Activated T-helper 2 cell treated with anti-CD3 and anti-CD28 coated beads, Interferon-gamma antibody, Interleukin-2, Interleukin-4, amounts not matched to agents 10 μg/mL and 5 μg/mL and 100 μg/mL, durations not matched to agents 14 hours and 24 hours and 36 hours (primary cell): ENCODE measurements at regions not wholly inside any gene's neighbourhood (a gene's known extent, or its start where the extent isn't known, plus 50 kb on each side); places are given as distances from the start of the nearest gene placed in this dataset.
A peak's percentile ranks its signal among the peaks of the same experiment; 100 is the strongest.
"Not testable (repeated sequence)": the region's sequence is repeated elsewhere in the genome, so short reads cannot be mapped to it uniquely, and the experiment has no call there.

Source experiments
- DNase-seq: peaks from one replicate; pipeline ENCODE4 v3.0.0; 2021; ENCODE audit warnings: low spot score
- H3K27ac Mint-ChIP-seq: one replicate; pipeline ENCODE4 v1.8.0; 2021; ENCODE audit warnings: mixed read lengths
- H3K27me3 Mint-ChIP-seq: one replicate; pipeline ENCODE4 v1.8.0; 2021; ENCODE audit warnings: low read depth, mixed read lengths
- H3K36me3 Mint-ChIP-seq: one replicate; pipeline ENCODE4 v1.8.0; 2021; ENCODE audit warnings: low read depth, mixed read lengths
- H3K4me1 Mint-ChIP-seq: one replicate; pipeline ENCODE4 v1.8.0; 2021; ENCODE audit warnings: low read depth, mixed read lengths
- H3K4me3 Mint-ChIP-seq: one replicate; pipeline ENCODE4 v1.8.0; 2021; ENCODE audit warnings: low read depth, mild to moderate bottlenecking, moderate library complexity, mixed read lengths
- H3K9me3 Mint-ChIP-seq: one replicate; pipeline ENCODE4 v1.8.0; 2021; ENCODE audit warnings: mixed read lengths
- intact Hi-C: fragments of 100-400 bp; cut with micrococcal nuclease; formaldehyde crosslinking; loops from one replicate; pipeline ENCODE4 v1.15.1; 2023

DNA sequence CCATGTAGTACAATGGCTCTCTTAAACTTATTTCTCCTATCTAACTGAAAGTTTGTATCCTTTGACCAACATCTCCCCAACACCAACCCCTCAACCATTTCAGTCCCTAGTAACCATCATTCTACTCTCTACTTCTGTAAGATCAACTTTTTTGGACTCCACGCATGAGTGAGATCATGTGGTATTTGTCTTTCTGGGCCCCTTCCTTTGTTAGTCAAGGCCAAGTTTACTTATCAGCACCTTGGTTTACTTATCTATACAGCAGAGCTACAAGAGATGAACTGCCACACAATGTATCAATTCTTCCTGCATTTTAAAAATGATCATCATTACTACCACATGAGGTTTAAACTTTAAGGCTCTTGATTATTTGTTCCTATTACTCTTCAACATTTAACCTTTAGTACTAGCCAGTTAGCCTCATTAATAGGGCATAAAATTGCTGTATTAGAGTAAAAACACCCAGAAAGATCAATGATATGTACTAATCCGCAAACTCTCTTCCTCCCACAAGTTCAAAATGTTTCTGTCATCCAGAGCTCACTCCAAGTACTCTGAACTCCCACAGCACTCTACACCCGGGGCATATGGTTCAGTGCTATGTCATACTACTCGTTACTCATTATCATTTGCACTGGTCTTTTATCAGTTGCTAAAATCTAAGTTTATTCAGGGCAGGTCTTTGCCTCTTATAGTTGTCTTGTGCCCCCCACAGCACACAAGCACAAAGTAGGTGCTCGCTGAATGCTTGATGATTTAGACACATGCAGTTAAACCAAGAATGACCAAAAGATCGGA, 145.7 kb upstream of the ADAMTS3 start:
- Mint-ChIP-seq H3K9me3 (no peaks in the 10 kb centered on the region), H3K4me3 (no peak overlapping the region), H3K27ac (no peak overlapping the region), H3K4me1 (no peaks in the 10 kb centered on the region), H3K27me3 (no peaks in the 10 kb centered on the region), H3K36me3 (no peaks in the 10 kb centered on the region)
- no peak for DNase-seq
- intact Hi-C loops, result no loop called here

DNA sequence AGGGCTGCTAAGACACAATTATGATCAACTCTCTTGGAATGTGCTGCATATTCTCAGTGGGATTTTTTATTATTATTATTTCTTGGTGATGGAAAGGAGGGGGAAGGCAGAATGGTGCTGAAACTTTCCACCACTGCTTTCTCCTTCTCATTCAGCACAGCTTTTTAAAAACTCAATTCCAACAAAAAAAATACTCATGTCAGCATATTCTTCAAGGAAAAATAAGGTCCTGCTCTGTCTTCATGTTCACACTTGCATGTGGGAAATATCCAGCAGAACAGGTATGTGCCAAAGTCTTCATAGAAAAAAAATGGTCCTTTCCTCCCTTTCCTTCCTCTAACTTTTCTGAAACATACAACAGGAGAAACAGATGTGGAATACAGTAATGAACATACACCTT, 144.0 kb upstream of the ADAMTS3 start:
- H3K36me3 Mint-ChIP-seq, result no peaks in the 10 kb centered on the region

DNA sequence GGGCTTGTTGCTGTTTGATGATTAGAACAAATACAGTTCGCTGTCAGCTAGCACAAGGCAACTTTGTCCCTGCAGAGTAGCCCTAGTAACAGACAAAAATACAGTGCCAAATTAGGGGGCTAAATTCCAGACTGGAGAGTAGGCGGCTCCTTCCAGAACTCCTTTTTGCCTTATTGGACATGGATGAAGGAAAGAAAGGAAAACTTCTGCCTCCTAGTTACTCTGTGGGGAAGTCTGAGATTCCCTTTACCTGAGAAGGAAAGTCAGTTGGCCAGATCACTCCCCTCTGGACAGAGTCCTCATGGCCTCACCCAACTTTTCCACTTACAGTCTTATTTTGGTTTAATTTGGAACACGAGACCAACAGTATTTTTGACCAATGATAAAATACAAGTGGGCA, 140.5 kb upstream of the ADAMTS3 start:
- intact Hi-C loops, result no loop called here
- peaks cover 3% of the 10 kb centered on the region for H3K27me3 Mint-ChIP-seq
- no peak overlapping the region for H3K4me3 Mint-ChIP-seq
- no peaks in the 10 kb centered on the region for H3K4me1 Mint-ChIP-seq
- no peak for DNase-seq
- no peaks in the 10 kb centered on the region for H3K36me3 Mint-ChIP-seq
- no peaks in the 10 kb centered on the region for H3K9me3 Mint-ChIP-seq
- H3K27ac Mint-ChIP-seq, result no peak overlapping the region

More for the DNA sequence above, 144.0 kb upstream of the ADAMTS3 start:
- no peak overlapping the region for H3K27ac Mint-ChIP-seq
- DNase-seq, result no peak
- no peaks in the 10 kb centered on the region for H3K27me3 Mint-ChIP-seq
- H3K4me3 Mint-ChIP-seq, result no peak overlapping the region
- intact Hi-C loops, result no loop called here
- H3K9me3 Mint-ChIP-seq, result no peaks in the 10 kb centered on the region
- H3K4me1 Mint-ChIP-seq, result no peaks in the 10 kb centered on the region

DNA sequence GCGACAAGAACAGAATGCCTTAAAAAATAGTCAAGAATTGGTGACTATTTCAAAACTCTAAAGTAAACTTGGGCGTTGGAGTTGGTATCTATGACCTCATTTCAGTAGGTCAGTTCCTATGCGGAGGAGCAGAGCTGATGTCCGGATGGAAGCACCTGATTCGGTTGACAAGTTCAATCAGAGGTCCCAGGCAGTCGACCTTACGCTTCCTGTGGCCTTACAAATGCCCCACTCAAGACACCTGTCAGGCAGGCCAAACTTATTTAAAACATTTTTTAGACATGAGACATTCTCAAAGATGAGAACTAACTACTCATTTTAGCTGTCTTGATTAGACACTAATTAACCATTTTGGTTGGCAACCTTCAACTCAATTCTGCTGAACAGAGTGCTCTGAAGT, 137.7 kb upstream of the ADAMTS3 start:
- Mint-ChIP-seq H3K36me3 (no peaks in the 10 kb centered on the region), H3K4me3 (no peak overlapping the region), H3K27me3 (peaks cover 4% of the 10 kb centered on the region), H3K4me1 (no peaks in the 10 kb centered on the region), H3K27ac (no peak overlapping the region), H3K9me3 (no peaks in the 10 kb centered on the region)
- intact Hi-C loops, result no loop called here
- DNase-seq, result no peak

DNA sequence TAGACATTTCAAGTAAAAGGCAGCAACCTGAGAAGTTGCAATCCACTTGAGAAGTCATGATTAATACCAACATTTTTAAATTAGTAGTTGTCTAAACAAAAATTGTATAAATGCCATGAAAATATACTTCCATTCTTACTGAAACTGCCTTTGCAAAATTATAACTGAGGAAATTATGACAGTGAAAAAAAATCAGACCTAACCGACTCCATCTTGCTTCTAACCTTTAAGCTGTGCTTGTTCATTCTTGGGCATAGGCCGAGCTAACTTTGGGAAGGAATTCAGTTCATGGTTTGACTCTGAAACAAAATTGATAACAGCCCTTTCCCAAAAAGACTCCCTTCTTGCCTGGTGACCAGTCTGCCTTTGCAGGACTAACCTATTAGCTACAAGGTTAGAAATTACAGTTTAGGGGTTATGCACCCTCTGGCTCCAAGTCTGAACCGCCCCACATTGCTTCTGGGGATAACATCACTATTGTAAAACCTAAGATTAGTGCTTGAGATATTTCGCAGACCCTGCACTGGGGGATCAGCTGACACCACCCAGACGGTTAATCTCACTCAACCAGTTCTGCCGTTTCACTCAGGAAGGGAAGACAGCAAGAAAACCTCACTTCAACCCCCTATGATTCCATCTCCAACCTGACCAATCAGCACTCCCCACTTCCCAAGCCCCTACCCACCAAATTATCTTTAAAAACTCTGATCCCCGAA, 136.1 kb upstream of the ADAMTS3 start:
- not testable (repeated sequence) for H3K4me1 Mint-ChIP-seq, H3K27me3 Mint-ChIP-seq, H3K36me3 Mint-ChIP-seq, H3K27ac Mint-ChIP-seq, DNase-seq, H3K9me3 Mint-ChIP-seq, H3K4me3 Mint-ChIP-seq
- intact Hi-C loops, result loop anchor here (5.0 kb wide), 1 partner anchor 552 kb away; the partner anchor contains the start of gene ANKRD17

DNA sequence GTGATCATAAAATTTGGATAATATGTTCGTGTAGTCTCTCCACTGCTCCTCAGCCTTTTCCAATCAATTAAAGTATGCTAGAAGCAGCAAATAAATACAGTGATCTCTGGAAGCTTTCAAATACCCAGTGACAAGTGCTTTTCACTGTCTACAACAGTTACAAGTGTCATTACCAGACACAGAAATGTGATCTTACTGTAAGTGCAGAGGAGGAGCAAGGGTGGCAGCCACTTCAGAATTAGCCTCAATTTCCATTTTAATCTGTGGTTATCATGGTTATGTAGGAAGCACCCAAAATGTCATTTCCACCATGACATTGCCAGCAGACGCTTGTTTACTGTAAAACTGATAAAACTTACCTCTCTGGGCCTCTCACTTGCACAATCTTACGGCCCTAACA, 133.9 kb upstream of the ADAMTS3 start:
- H3K4me3 Mint-ChIP-seq, result no peak overlapping the region
- intact Hi-C loops, result loop anchor here (1.0 to 5.0 kb wide), 2 partner anchors 316 to 554 kb away; partner anchors contain the start of gene ANKRD17
- H3K9me3 Mint-ChIP-seq, result no peaks in the 10 kb centered on the region
- peaks cover 4% of the 10 kb centered on the region for H3K27me3 Mint-ChIP-seq
- H3K27ac Mint-ChIP-seq, result no peak overlapping the region
- no peak for DNase-seq
- no peaks in the 10 kb centered on the region for H3K36me3 Mint-ChIP-seq
- H3K4me1 Mint-ChIP-seq, result no peaks in the 10 kb centered on the region

DNA sequence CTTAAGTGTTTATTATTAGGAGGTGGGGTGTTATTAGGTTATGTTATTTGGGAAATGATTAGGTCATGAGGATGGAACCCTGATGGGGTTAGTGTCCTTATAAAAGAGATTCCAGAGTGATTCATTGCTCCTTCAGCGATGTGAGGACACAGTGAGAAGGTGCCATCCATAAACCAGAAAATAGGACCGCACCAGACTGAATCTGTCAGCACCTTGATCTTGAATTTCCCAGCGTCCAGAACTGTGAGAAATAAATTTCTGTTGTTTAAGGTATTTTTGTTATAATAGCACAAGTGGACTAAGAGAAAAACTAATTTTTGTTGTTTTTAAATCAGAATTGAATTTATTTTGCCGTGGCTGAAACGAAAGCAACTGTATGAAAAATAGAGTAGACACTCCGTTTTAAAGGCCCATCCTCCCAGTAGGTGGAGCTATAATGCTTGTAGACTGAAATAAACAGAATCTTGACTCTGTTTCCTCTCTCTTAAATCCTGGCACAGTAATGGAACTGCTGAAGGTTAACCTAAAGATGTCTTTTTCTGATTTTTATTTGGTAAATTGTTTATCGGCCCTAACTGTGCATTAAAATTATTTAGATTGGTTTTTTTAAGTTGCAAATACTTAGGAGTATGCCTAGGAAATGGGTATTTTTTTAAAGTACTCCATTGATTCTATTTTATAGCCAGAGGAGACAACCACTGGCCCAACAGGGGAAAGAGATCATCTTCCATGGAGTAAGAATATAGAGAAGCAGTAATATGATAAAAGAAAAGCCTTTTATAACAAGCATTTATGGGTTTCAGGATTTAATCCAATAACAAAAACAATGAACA, 133.2 kb upstream of the ADAMTS3 start:
- Mint-ChIP-seq H3K4me3 (peak overlapping the region; percentile 64), H3K36me3 (no peaks in the 10 kb centered on the region), H3K27ac (no peak overlapping the region), H3K27me3 (peaks cover 4% of the 10 kb centered on the region), H3K9me3 (no peaks in the 10 kb centered on the region), H3K4me1 (no peaks in the 10 kb centered on the region)
- no peak for DNase-seq
- intact Hi-C loops, result loop anchor here (1.0 to 5.0 kb wide), 2 partner anchors 317 to 555 kb away; partner anchors contain the start of gene ANKRD17

DNA sequence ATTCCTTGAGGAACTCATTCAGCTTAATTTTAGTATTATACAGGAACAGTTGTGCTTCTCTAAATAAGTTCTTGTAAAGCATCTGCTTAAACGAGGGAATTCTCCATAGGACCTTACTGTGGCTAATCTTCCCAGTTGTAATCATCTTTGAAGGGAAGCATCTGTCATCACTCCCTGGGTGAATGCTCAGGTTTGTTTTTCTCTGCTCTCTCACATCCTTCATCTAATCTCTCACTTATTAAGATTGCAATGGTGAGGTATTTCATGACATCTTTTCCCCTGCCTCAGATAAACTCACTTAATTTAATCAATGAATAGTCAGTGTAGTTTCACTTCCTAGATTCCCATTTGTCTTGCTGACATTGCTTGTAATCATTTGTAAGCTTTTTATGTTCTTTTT, 121.8 kb upstream of the ADAMTS3 start:
- intact Hi-C loops, result no loop called here
- Mint-ChIP-seq H3K27me3 (no peaks in the 10 kb centered on the region), H3K9me3 (no peaks in the 10 kb centered on the region), H3K4me1 (no peaks in the 10 kb centered on the region), H3K36me3 (no peaks in the 10 kb centered on the region), H3K27ac (no peak overlapping the region), H3K4me3 (no peak overlapping the region)
- no peak for DNase-seq

DNA sequence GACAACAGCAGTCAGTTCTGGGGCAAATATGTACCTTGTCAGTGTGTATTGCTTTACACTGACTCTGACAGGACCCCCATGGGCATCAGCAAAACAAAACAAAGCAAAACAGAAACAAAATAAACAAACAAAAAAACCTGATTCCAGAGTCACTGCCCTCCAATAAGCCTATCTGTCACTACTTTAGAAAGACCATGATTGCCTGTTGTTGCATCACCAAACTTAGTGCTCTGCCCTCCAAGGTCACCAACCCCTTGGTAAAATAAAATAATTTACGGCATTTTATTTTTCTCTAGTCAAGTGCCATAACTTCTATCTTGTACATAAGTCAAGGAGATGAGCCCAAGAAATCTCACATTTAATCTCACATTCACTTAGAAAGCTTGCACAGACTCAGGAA, 120.9 kb upstream of the ADAMTS3 start:
- Mint-ChIP-seq H3K4me1 (no peaks in the 10 kb centered on the region), H3K9me3 (no peaks in the 10 kb centered on the region), H3K27ac (no peak overlapping the region), H3K27me3 (no peaks in the 10 kb centered on the region), H3K4me3 (no peak overlapping the region), H3K36me3 (no peaks in the 10 kb centered on the region)
- intact Hi-C loops, result no loop called here
- DNase-seq, result no peak

DNA sequence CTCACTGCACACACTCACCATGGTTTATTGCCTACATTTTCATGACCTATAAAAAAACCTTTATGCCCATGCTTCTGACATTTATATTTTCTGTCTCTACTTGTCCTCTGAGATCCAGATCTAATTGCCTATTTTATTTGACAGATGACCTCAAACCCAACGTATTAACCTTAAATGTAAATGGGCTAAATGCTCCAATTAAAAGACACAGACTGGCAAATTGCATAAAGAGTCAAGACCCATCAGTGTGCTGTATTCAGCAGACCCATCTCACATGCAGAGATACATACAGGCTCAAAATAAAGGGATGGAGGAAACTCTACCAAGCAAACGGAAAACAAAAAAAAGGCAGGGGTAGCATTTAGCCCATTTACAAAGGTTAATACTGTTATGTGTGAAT, 117.4 kb upstream of the ADAMTS3 start:
- H3K4me1 Mint-ChIP-seq, H3K4me3 Mint-ChIP-seq, H3K27me3 Mint-ChIP-seq, intact Hi-C loops, H3K9me3 Mint-ChIP-seq, H3K36me3 Mint-ChIP-seq, DNase-seq, H3K27ac Mint-ChIP-seq: not testable (repeated sequence)

DNA sequence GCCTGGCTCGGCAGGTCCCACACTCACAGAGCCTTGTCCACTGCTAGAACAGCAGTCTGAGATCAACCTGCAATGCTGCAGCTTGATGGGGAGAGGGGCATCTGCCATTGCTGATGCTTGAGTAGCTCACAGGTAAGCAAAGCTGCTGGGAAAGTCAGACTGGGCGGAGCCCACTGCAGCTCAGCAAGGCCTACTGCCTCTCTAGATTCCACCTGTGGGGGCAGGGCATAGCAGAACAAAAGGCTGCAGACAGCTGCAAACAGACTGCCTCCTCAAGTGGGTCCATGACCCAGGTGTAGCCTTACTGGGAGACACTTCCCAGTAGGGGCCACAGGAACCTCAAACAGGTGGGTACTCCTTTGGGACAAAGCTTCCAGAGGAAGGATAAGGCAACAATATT, 110.6 kb upstream of the ADAMTS3 start:
- H3K27ac Mint-ChIP-seq, result no peak overlapping the region
- H3K9me3 Mint-ChIP-seq, result no peaks in the 10 kb centered on the region
- intact Hi-C loops, result no loop called here
- H3K4me1 Mint-ChIP-seq, result no peaks in the 10 kb centered on the region
- H3K27me3 Mint-ChIP-seq, result no peaks in the 10 kb centered on the region
- no peak for DNase-seq
- no peak overlapping the region for H3K4me3 Mint-ChIP-seq
- no peaks in the 10 kb centered on the region for H3K36me3 Mint-ChIP-seq

DNA sequence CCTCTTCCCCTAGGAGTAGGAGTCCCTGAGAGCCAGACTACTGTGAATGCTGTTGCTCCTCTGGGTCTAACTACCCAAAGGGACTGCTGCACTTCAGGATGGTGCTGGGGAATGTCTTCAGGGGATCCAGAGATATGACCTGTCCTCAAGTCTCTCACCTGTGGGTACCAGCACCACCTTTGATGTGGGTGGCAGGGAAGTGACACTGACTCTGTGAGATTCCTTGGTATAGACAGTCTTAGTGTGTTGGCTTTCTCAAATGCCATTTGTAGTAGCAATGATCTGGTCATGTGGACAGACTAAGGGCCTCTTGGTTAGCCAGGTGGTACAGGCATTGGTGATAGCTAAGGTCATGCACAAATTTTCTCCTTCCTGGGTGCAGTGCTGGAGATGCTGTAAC, 108.9 kb upstream of the ADAMTS3 start:
- no peaks in the 10 kb centered on the region for H3K4me1 Mint-ChIP-seq
- no peak for DNase-seq
- H3K36me3 Mint-ChIP-seq, result no peaks in the 10 kb centered on the region
- intact Hi-C loops, result no loop called here
- H3K27ac Mint-ChIP-seq, result no peak overlapping the region
- H3K27me3 Mint-ChIP-seq, result no peaks in the 10 kb centered on the region
- no peaks in the 10 kb centered on the region for H3K9me3 Mint-ChIP-seq
- no peak overlapping the region for H3K4me3 Mint-ChIP-seq

DNA sequence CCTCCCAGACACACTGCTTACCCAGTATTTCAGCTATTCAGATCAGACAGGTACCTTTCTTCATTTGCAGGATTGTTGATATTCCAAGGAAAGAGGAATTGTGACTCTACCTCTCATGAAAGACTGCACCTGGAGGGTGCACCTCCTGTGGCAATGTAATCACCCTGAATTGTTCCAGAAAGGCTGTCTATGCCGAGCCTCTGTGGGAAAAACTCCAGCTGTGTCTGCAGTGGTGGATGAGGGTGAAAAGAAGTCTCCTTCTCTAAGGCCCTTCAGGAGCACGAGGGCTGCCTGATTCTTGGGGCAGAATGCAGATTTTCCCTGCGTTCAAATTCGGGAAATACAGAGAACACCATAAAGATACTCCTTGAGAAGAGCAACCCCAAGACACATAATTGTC, 108.2 kb upstream of the ADAMTS3 start:
- H3K27me3 Mint-ChIP-seq, result no peaks in the 10 kb centered on the region
- no peaks in the 10 kb centered on the region for H3K9me3 Mint-ChIP-seq
- intact Hi-C loops, result no loop called here
- H3K36me3 Mint-ChIP-seq, result no peaks in the 10 kb centered on the region
- H3K4me1 Mint-ChIP-seq, result no peaks in the 10 kb centered on the region
- H3K27ac Mint-ChIP-seq, result no peak overlapping the region
- no peak overlapping the region for H3K4me3 Mint-ChIP-seq
- no peak for DNase-seq
